ENCODE measurements at regions not wholly inside any gene's neighbourhood (a gene's known extent, or its start where the extent isn't known, plus 50 kb on each side); places are given as distances from the start of the nearest gene placed in this dataset.

DNA sequence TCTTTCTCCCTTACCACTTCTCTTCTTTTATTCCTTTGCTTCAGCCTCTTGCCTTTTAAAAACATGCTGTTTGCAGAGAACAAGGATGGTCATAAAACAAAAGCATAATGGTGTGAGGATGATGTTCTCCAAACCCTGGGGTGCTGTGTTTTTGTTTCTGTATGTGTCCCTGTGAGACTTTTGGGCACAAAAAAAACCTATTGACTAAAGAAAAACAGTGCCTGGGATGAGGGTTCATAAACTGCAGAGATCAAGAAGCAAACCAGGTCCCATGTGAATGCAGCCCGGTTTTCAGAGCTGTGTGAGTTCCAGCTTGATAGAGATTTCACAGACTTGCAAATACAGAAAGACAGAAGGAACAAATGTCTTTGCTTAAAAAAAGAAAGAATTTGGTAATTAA, 148.6 kb upstream of the CPSF6 start:
- no peaks in the 10 kb centered on the region for H3K9me3 Mint-ChIP-seq (ENCODE audit: unreplicated experiment)
- Histone ChIP-seq H2AFZ (ENCODE audit: low read depth, low read length) (no peak overlapping the region), H3K36me3 (ENCODE audit: insufficient read depth, low read length) (no peaks in the 10 kb centered on the region), H3K9ac (ENCODE audit: low read length) (no peak overlapping the region), H3K4me2 (ENCODE audit: low read length) (no peak overlapping the region), H3K27me3 (ENCODE audit: insufficient read depth, low read length) (no peaks in the 10 kb centered on the region), H3K4me1 (ENCODE audit: insufficient read depth, low read length) (no peaks in the 10 kb centered on the region), H3K9me3 (ENCODE audit: insufficient read depth, low read depth, low read length) (no peaks in the 10 kb centered on the region), H3K4me3 (ENCODE audit: insufficient read depth, low read depth, low read length) (no peak overlapping the region), H4K20me1 (ENCODE audit: insufficient read depth, low read length) (no peaks in the 10 kb centered on the region), H3K27ac (ENCODE audit: low read depth, low read length) (no peak overlapping the region), H3K79me2 (ENCODE audit: insufficient read depth, low read length) (no peaks in the 10 kb centered on the region)
- no peak overlapping the region for H3K4me3 Mint-ChIP-seq (ENCODE audit: unreplicated experiment)
- DNase-seq (ENCODE audit: low read depth) (no peak), FAIRE-seq (no peak)
- H3K27me3 Mint-ChIP-seq (ENCODE audit: low read depth, unreplicated experiment), result peaks cover 6% of the 10 kb centered on the region
- peaks cover 3% of the 10 kb centered on the region for H3K4me1 Mint-ChIP-seq (ENCODE audit: low read depth, unreplicated experiment)
- H3K27ac Mint-ChIP-seq (ENCODE audit: unreplicated experiment), result no peak overlapping the region
- TF ChIP-seq, protein P1, sequence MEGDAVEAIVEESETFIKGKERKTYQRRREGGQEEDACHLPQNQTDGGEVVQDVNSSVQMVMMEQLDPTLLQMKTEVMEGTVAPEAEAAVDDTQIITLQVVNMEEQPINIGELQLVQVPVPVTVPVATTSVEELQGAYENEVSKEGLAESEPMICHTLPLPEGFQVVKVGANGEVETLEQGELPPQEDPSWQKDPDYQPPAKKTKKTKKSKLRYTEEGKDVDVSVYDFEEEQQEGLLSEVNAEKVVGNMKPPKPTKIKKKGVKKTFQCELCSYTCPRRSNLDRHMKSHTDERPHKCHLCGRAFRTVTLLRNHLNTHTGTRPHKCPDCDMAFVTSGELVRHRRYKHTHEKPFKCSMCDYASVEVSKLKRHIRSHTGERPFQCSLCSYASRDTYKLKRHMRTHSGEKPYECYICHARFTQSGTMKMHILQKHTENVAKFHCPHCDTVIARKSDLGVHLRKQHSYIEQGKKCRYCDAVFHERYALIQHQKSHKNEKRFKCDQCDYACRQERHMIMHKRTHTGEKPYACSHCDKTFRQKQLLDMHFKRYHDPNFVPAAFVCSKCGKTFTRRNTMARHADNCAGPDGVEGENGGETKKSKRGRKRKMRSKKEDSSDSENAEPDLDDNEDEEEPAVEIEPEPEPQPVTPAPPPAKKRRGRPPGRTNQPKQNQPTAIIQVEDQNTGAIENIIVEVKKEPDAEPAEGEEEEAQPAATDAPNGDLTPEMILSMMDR (IDR thresholded peaks at IDR 0.05; ENCODE audit: insufficient read depth, low read depth, low read length), result no peak
- TF ChIP-seq EZH2 (IDR thresholded peaks at IDR 0.05; ENCODE audit: insufficient read depth, low read length), result no peak
- no peaks in the 10 kb centered on the region for H3K36me3 Mint-ChIP-seq (ENCODE audit: low read depth, unreplicated experiment)

DNA sequence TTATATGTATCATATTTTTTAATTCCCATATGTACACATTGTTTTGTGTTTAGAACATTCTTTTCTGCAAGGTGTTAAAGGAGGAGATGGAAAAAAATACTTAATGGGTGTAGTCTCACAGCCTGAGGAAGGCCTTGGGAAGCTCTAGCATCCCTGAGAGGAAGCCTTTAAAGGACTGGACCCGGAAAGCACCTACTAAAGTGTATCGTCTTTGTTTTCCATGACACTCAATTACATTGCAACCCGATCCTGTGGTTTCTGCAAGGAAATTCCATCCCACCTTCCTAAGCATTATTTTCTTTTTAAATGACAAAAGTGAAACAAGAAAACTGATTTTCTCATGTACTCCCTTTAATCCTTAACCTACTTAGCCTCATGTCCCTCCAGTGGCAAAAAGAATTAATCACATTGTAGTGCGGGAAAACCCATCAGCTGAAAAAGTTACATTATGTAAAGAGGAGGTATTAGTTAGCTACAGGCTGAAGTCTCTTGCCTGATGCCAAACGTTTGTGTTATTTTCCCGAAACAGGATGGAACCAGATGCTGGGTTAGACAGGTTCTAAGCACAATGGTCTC, 147.8 kb upstream of the CPSF6 start:
- no peaks in the 10 kb centered on the region for H3K36me3 ChIP-seq (ENCODE audit: insufficient read depth, low read length)
- H3K27me3 ChIP-seq (ENCODE audit: insufficient read depth, low read length), result no peaks in the 10 kb centered on the region
- H3K9me3 ChIP-seq (ENCODE audit: insufficient read depth, low read depth, low read length), result no peaks in the 10 kb centered on the region
- H3K9ac ChIP-seq (ENCODE audit: low read length), result no peak overlapping the region
- Mint-ChIP-seq H3K4me1 (ENCODE audit: low read depth, unreplicated experiment) (peaks cover 3% of the 10 kb centered on the region), H3K27ac (ENCODE audit: unreplicated experiment) (no peak overlapping the region), H3K27me3 (ENCODE audit: low read depth, unreplicated experiment) (peaks cover 6% of the 10 kb centered on the region), H3K4me3 (ENCODE audit: unreplicated experiment) (no peak overlapping the region), H3K9me3 (ENCODE audit: unreplicated experiment) (no peaks in the 10 kb centered on the region), H3K36me3 (ENCODE audit: low read depth, unreplicated experiment) (no peaks in the 10 kb centered on the region)
- H2AFZ ChIP-seq (ENCODE audit: low read depth, low read length), result no peak overlapping the region
- H3K4me3 ChIP-seq (ENCODE audit: insufficient read depth, low read depth, low read length), result no peak overlapping the region
- H3K27ac ChIP-seq (ENCODE audit: low read depth, low read length), result no peak overlapping the region
- peaks cover 3% of the 10 kb centered on the region for H3K4me1 ChIP-seq (ENCODE audit: insufficient read depth, low read length)
- no peaks in the 10 kb centered on the region for H3K79me2 ChIP-seq (ENCODE audit: insufficient read depth, low read length)
- DNase-seq (ENCODE audit: low read depth) (no peak), FAIRE-seq (no peak)
- H3K4me2 ChIP-seq (ENCODE audit: low read length), result no peak overlapping the region
- H4K20me1 ChIP-seq (ENCODE audit: insufficient read depth, low read length), result no peaks in the 10 kb centered on the region
- TF ChIP-seq, protein P1 (IDR thresholded peaks at IDR 0.05; ENCODE audit: insufficient read depth, low read depth, low read length), result no peak
- no peak for TF ChIP-seq EZH2 (IDR thresholded peaks at IDR 0.05; ENCODE audit: insufficient read depth, low read length)

DNA sequence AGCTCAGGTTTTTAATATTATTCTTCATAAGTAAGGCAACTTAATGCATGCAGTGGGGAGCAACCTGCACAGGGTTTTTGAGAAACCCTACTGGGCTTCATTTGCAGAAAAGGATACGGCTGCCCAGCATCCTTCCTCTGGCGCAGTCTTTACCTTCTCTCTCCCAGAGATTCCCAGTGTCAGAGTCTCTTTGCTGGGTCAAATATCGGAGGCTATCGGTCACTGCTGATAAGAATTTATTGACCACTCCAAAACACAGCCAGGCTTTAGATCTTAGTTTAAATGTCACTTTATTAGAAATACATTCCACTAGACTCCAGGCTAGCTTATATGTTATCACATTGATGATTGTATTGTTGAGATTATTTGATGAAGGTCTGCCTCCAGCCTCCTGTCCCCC, 147.2 kb upstream of the CPSF6 start:
- H3K4me1 Mint-ChIP-seq (ENCODE audit: low read depth, unreplicated experiment), result peaks cover 3% of the 10 kb centered on the region
- Histone ChIP-seq H3K27ac (ENCODE audit: low read depth, low read length) (no peak overlapping the region), H3K4me3 (ENCODE audit: insufficient read depth, low read depth, low read length) (no peak overlapping the region), H3K79me2 (ENCODE audit: insufficient read depth, low read length) (no peaks in the 10 kb centered on the region), H3K27me3 (ENCODE audit: insufficient read depth, low read length) (no peaks in the 10 kb centered on the region), H4K20me1 (ENCODE audit: insufficient read depth, low read length) (no peaks in the 10 kb centered on the region), H3K9ac (ENCODE audit: low read length) (no peak overlapping the region), H3K4me2 (ENCODE audit: low read length) (no peak overlapping the region), H3K4me1 (ENCODE audit: insufficient read depth, low read length) (peaks cover 7% of the 10 kb centered on the region), H3K9me3 (ENCODE audit: insufficient read depth, low read depth, low read length) (no peaks in the 10 kb centered on the region), H3K36me3 (ENCODE audit: insufficient read depth, low read length) (no peaks in the 10 kb centered on the region), H2AFZ (ENCODE audit: low read depth, low read length) (no peak overlapping the region)
- no peak overlapping the region for H3K27ac Mint-ChIP-seq (ENCODE audit: unreplicated experiment)
- no peak overlapping the region for H3K4me3 Mint-ChIP-seq (ENCODE audit: unreplicated experiment)
- H3K9me3 Mint-ChIP-seq (ENCODE audit: unreplicated experiment), result no peaks in the 10 kb centered on the region
- no peak for FAIRE-seq
- no peak for DNase-seq (ENCODE audit: low read depth)
- H3K36me3 Mint-ChIP-seq (ENCODE audit: low read depth, unreplicated experiment), result no peaks in the 10 kb centered on the region
- no peak for TF ChIP-seq EZH2 (IDR thresholded peaks at IDR 0.05; ENCODE audit: insufficient read depth, low read length)
- TF ChIP-seq, protein P1 (IDR thresholded peaks at IDR 0.05; ENCODE audit: insufficient read depth, low read depth, low read length), result no peak
- H3K27me3 Mint-ChIP-seq (ENCODE audit: low read depth, unreplicated experiment), result peaks cover 6% of the 10 kb centered on the region
